Tibial artery (tissue), 4 donors: ENCODE measurements at regions not wholly inside any gene's neighbourhood (a gene's known extent, or its start where the extent isn't known, plus 50 kb on each side); places are given as distances from the start of the nearest gene placed in this dataset.

Source experiments
- DNase-seq, 2 donors: peaks; one replicate each; pipeline ENCODE4 v3.0.0-alpha.2; 2019
- H3K27ac ChIP-seq, 2 donors: fragments of 200-600 bp; sonication (generic) in 1 of 2; 1 replicate in 1 of 2; 2 replicates in 1 of 2; pipeline ENCODE4 v1.5.1; 2018 to 2019; ENCODE audit warnings: mild to moderate bottlenecking in 1 of 2
- H3K27me3 ChIP-seq, 2 donors: fragments of 200-600 bp; sonication (generic) in 1 of 2; one replicate each; pipeline versions ENCODE4 v1.5.1 to v1.6.0; 2016 to 2019
- H3K36me3 ChIP-seq, 3 donors: fragments of 200-600 bp; sonication (generic) in 2 of 3; one replicate each; pipeline ENCODE4 v1.5.1; 2016 to 2019; ENCODE audit warnings: mild to moderate bottlenecking in 2 of 3
- H3K4me1 ChIP-seq, 4 donors: fragments of 200-600 bp; sonication (generic) in 2 of 4; 1 replicate in 3 of 4; 2 replicates in 1 of 4; pipeline ENCODE4 v1.5.1; 2016 to 2019
- H3K4me3 ChIP-seq, 2 donors: fragments of 200-600 bp; sonication (generic) in 1 of 2; 1 replicate in 1 of 2; 2 replicates in 1 of 2; pipeline ENCODE4 v1.5.1; 2018 to 2019; ENCODE audit warnings: mild to moderate bottlenecking in 2 of 2
- H3K9me3 ChIP-seq, 3 donors: fragments of 200-600 bp; sonication (generic) in 1 of 3; one replicate each; pipeline ENCODE4 v1.5.1; 2016 to 2019
- intact Hi-C: fragments of 100-400 bp; cut with DNase I; formaldehyde crosslinking; loops from one replicate; pipeline ENCODE4 v1.15.0; 2023; ENCODE audit warnings: low total_unique reads
- TF ChIP-seq, protein P1 (sequence below), 2 experiments: fragments of 200-600 bp in 1 of 2; fragments of 450-650 bp in 1 of 2; IDR thresholded peaks; one replicate each; pipeline ENCODE4 v1.5.1; 2017 to 2019; ENCODE audit warnings: antibody characterized with exemption in 2 of 2, mild to moderate bottlenecking in 1 of 2, moderate library complexity in 1 of 2

DNA sequence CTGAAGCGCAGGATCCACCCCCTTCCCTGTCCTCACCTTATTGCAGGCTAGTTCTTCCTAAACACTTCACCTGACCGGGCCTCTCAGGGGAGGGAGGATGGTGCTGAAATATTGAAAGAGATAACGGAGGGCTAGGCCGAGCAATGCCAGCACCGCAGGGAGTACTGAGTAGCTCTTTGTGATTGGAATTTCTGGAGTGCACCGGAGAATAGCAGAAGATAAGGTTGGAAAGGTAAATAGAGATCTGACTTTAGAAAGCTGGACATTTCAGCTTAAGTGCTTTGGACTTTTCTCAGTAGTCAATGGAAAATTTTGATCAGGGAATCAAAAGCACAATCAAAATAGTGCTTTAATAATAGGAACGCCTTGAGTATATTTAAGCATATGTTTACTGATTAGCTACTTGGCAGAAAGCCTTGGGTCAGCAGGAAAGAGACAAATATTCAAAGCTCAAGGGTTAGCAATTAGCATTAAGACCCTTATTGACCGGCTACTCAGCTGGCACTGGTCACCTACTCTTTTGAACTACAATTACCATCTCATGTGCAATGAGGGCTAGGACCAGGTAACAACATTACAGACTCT is 142.9 kb upstream of the NDUFV2 start:
- Histone ChIP-seq H3K4me3 (no peak overlapping the region), H3K36me3 (no peaks in the 10 kb centered on the region), H3K4me1 (no peaks in the 10 kb centered on the region), H3K9me3 (no peaks in the 10 kb centered on the region), H3K27me3 (no peaks in the 10 kb centered on the region), H3K27ac (no peak overlapping the region)
- TF ChIP-seq, protein P1, sequence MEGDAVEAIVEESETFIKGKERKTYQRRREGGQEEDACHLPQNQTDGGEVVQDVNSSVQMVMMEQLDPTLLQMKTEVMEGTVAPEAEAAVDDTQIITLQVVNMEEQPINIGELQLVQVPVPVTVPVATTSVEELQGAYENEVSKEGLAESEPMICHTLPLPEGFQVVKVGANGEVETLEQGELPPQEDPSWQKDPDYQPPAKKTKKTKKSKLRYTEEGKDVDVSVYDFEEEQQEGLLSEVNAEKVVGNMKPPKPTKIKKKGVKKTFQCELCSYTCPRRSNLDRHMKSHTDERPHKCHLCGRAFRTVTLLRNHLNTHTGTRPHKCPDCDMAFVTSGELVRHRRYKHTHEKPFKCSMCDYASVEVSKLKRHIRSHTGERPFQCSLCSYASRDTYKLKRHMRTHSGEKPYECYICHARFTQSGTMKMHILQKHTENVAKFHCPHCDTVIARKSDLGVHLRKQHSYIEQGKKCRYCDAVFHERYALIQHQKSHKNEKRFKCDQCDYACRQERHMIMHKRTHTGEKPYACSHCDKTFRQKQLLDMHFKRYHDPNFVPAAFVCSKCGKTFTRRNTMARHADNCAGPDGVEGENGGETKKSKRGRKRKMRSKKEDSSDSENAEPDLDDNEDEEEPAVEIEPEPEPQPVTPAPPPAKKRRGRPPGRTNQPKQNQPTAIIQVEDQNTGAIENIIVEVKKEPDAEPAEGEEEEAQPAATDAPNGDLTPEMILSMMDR (IDR thresholded peaks at IDR 0.05) = no peak
- intact Hi-C loops = no loop called here
- DNase-seq = no peak

DNA sequence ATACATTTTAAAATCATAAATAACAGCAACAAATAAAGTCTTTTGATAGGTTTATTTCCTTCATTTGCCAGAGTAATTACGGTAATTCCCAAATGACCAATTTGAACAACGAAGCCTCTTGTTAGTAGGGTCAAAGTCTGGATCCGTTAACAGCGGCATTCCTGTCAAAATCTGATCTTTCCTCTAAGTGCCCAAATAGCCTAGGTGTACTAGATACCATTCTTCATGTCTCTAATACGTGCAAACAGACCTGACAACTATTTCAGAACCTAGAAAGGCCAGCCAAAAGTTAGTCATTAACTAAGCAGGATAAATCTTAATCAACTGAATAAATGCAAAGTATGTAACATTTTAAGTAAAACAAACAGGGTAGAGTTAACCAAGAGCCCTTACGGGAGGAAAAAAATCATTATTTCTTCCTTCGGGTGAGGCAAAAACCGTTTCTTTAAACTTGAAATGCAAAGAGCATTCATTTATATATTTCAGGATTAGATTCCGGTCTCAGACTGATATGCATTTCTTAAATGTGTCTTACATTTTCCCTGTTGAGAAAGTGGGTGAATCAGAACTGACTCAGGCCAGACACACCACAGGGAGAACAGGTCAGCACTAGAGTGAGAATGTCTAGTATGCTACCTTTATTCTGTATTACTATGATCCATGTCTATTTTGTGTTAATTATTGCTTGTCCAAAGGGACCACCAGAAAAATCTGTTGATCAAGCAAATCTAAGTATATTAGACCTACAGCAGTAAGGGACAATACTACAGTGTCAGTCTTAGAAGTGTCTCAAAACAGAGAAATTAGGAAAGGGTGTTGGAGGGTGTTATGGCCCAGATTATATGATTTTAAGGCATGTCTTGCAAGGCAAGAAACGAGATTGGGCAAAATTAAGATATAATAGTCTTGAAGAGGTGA is 141.5 kb upstream of the NDUFV2 start:
- Histone ChIP-seq H3K27me3 (no peaks in the 10 kb centered on the region), H3K4me1 (no peaks in the 10 kb centered on the region), H3K9me3 (peaks cover 0 to 3% (median 0%) of the 10 kb centered on the region in 3 donors), H3K27ac (no peak overlapping the region), H3K4me3 (no peak overlapping the region), H3K36me3 (no peaks in the 10 kb centered on the region)
- intact Hi-C loops = no loop called here
- no peak for DNase-seq
- TF ChIP-seq, protein P1 (IDR thresholded peaks at IDR 0.05) = no peak

DNA sequence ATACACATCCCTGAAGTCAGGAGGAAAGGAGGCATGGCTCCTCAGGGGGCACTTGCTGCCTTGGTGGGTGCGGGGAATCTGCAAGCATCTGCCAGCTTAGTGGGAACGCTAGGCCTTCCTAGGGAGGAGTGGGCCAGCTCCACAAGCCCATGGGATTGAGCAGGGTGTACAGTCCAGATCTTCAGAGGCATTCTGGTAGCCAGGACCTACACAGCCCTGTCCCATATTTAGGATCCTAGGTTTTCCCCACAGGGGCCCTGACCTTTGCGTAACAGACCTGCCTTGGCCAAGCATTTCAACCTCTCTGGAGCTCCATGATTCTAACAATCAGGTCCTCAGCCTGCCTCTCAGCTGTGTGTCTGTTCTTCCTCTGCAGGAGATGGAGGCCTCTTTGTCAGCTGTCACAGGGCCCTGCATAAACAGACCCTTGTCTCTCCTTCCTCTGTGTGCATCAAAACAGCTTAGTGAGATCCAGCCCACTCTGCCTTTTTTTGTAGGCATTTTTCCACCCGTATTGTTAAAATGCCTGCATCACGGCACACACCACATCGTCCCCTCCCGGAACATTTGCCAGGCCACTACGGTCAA is 140.2 kb upstream of the NDUFV2 start:
- DNase-seq = no peak
- no peak overlapping the region for H3K27ac ChIP-seq

DNA sequence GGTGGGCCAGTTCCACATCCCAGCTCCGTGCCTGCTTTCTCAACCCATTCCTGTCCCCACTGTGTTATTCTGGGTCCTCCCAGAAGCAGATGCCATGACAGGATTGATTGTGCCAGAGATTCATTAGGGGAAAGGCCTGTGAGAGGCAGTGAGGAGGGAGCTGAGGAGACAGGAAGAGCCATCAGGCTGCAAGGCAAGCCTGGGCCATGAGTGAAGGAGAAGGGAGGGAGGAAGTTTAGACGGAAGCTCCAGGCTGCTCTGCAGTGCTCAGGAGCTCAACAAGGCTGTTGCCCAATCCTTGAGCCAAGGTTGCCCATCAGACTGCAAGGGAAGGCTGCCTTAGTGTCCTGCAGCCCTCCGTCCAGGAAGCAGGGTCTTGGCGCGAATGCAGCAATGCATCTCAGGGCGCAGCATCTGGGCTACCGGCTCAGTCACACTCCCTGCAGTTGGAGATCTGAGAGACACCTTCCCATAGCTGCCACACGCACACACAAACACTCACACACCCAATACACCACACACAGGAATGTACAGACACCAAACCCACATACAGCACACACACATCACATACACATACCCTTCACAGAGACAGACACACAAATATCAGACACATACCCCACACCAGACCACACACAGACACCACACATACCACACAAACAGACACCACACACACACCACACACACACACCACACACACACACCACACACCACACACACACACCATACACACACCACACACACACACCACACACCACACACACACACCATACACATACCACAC is 139.5 kb upstream of the NDUFV2 start:
- Histone ChIP-seq H3K36me3 (no peaks in the 10 kb centered on the region), H3K9me3 (peaks cover 0 to 3% (median 0%) of the 10 kb centered on the region in 3 donors), H3K27ac (no peak overlapping the region), H3K4me1 (no peaks in the 10 kb centered on the region), H3K27me3 (no peaks in the 10 kb centered on the region), H3K4me3 (no peak overlapping the region)
- intact Hi-C loops = no loop called here
- DNase-seq = no peak
- TF ChIP-seq, protein P1 (IDR thresholded peaks at IDR 0.05) = no peak

More for the DNA sequence above, 140.2 kb upstream of the NDUFV2 start:
- Histone ChIP-seq H3K27me3 (no peaks in the 10 kb centered on the region), H3K36me3 (no peaks in the 10 kb centered on the region), H3K4me3 (no peak overlapping the region), H3K9me3 (peaks cover 0 to 3% (median 0%) of the 10 kb centered on the region in 3 donors), H3K4me1 (no peaks in the 10 kb centered on the region)
- intact Hi-C loops = no loop called here
- TF ChIP-seq, protein P1 (IDR thresholded peaks at IDR 0.05) = no peak

DNA sequence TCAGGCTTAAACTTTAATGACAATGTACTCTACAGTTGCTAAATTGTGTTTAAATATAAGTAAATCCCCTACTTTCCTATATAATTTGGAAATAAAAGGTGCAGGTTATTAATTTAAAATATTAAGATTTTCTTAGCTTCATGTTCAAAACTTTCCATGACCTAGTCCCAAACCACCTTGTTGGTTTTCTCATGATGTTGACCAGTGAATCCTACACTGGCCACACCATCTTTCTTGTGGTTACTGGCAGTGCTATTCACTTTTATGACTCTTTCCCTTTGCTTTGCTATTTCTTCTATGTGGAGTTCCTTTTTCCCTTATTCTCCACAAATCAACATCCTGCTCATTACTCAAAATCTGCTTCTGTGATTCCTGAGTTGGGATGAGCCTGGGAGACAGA is 138.6 kb upstream of the NDUFV2 start:
- TF ChIP-seq, protein P1 (IDR thresholded peaks at IDR 0.05) = no peak
- no peak for DNase-seq
- intact Hi-C loops = no loop called here
- Histone ChIP-seq H3K4me3 (no peak overlapping the region), H3K9me3 (peaks cover 0 to 3% (median 0%) of the 10 kb centered on the region in 3 donors), H3K4me1 (no peaks in the 10 kb centered on the region), H3K36me3 (no peaks in the 10 kb centered on the region), H3K27ac (no peak overlapping the region), H3K27me3 (no peaks in the 10 kb centered on the region)
